Vagina (tissue), 2 donors: ENCODE measurements at regions not wholly inside any gene's neighbourhood (a gene's known extent, or its start where the extent isn't known, plus 50 kb on each side); places are given as distances from the start of the nearest gene placed in this dataset.

Experiments used
- DNase-seq, 2 donors: peaks; one replicate each; pipeline ENCODE4 v3.0.0-alpha.2; 2017; ENCODE audit errors: extremely low spot score in 2 of 2
- H3K27ac ChIP-seq: fragments of 200-600 bp; sonication (generic); one replicate; pipeline ENCODE4 v1.5.1; 2019
- H3K27me3 ChIP-seq: fragments of 200-600 bp; sonication (generic); one replicate; pipeline ENCODE4 v1.5.1; 2019
- H3K36me3 ChIP-seq, 2 donors: fragments of 200-600 bp; sonication (generic); one replicate each; pipeline ENCODE4 v1.5.1; 2017 to 2019
- H3K4me1 ChIP-seq: fragments of 200-600 bp; sonication (generic); one replicate; pipeline ENCODE4 v1.5.1; 2019
- H3K4me3 ChIP-seq, 2 donors: fragments of 200-600 bp; sonication (generic); 1 replicate in 1 of 2; 2 replicates in 1 of 2; pipeline ENCODE4 v1.5.1; 2016 to 2019
- H3K9me3 ChIP-seq: fragments of 200-600 bp; sonication (generic); one replicate; pipeline ENCODE4 v1.5.1; 2019
- POLR2A ChIP-seq, 2 donors: fragments of 450-650 bp; IDR thresholded peaks; one replicate each; pipeline ENCODE4 v1.6.1; 2017; ENCODE audit warnings: antibody characterized with exemption in 2 of 2, mild to moderate bottlenecking in 2 of 2, moderate library complexity in 2 of 2
- POLR2AphosphoS5 ChIP-seq, 2 donors: sonication (generic); formaldehyde crosslinking; IDR thresholded peaks; one replicate each; pipeline ENCODE4 v1.9.0; 2017; ENCODE audit warnings: antibody characterized with exemption in 2 of 2, mild to moderate bottlenecking in 2 of 2, low read depth in 1 of 2; ENCODE audit not compliant: insufficient read depth in 1 of 2
- intact Hi-C: fragments of 100-400 bp; cut with DNase I; formaldehyde crosslinking; loops from one replicate; pipeline ENCODE4 v1.15.1; 2023
- TF ChIP-seq, protein P1 (sequence below), 3 experiments: fragments of 450-650 bp in 2 of 3; fragments of 200-600 bp in 1 of 3; sonication (generic) in 1 of 3; IDR thresholded peaks; one replicate each; pipeline ENCODE4 v1.5.1; 2017 to 2019; ENCODE audit warnings: antibody characterized with exemption in 3 of 3, mild to moderate bottlenecking in 2 of 3, moderate library complexity in 2 of 3

GRCh38 chr5:123997462-123998215, 485.7 kb downstream of the CSNK1G3 start:
- no peaks in the 10 kb centered on the region for H3K27me3 ChIP-seq
- H3K4me3 ChIP-seq: no peak overlapping the region
- no peaks in the 10 kb centered on the region for H3K36me3 ChIP-seq
- TF ChIP-seq, protein P1, sequence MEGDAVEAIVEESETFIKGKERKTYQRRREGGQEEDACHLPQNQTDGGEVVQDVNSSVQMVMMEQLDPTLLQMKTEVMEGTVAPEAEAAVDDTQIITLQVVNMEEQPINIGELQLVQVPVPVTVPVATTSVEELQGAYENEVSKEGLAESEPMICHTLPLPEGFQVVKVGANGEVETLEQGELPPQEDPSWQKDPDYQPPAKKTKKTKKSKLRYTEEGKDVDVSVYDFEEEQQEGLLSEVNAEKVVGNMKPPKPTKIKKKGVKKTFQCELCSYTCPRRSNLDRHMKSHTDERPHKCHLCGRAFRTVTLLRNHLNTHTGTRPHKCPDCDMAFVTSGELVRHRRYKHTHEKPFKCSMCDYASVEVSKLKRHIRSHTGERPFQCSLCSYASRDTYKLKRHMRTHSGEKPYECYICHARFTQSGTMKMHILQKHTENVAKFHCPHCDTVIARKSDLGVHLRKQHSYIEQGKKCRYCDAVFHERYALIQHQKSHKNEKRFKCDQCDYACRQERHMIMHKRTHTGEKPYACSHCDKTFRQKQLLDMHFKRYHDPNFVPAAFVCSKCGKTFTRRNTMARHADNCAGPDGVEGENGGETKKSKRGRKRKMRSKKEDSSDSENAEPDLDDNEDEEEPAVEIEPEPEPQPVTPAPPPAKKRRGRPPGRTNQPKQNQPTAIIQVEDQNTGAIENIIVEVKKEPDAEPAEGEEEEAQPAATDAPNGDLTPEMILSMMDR (IDR thresholded peaks at IDR 0.05): no peak
- no peak for TF ChIP-seq POLR2A (IDR thresholded peaks at IDR 0.05)
- TF ChIP-seq POLR2AphosphoS5 (IDR thresholded peaks at IDR 0.05; ENCODE audit: insufficient read depth in 1 of 2, low read depth in 1 of 2): no peak
- DNase-seq: no peak
- no peak overlapping the region for H3K27ac ChIP-seq
- intact Hi-C loops: no loop called here
- H3K9me3 ChIP-seq: no peaks in the 10 kb centered on the region
- peaks cover 14% of the 10 kb centered on the region for H3K4me1 ChIP-seq

GRCh38 chr5:123997064-123997461, 485.1 kb downstream of the CSNK1G3 start:
- Histone ChIP-seq H3K9me3 (no peaks in the 10 kb centered on the region), H3K36me3 (no peaks in the 10 kb centered on the region), H3K4me3 (no peak overlapping the region), H3K27me3 (no peaks in the 10 kb centered on the region), H3K4me1 (peaks cover 14% of the 10 kb centered on the region), H3K27ac (no peak overlapping the region)
- intact Hi-C loops: no loop called here
- DNase-seq: no peak
- TF ChIP-seq, protein P1 (IDR thresholded peaks at IDR 0.05): no peak
- TF ChIP-seq POLR2A (IDR thresholded peaks at IDR 0.05) (no peak), POLR2AphosphoS5 (IDR thresholded peaks at IDR 0.05; ENCODE audit: insufficient read depth in 1 of 2, low read depth in 1 of 2) (no peak)

GRCh38 chr5:123992641-123993040, 480.7 kb downstream of the CSNK1G3 start:
- H3K4me1 ChIP-seq: peaks cover 10% of the 10 kb centered on the region
- no peak overlapping the region for H3K4me3 ChIP-seq
- no peak overlapping the region for H3K27ac ChIP-seq
- no peaks in the 10 kb centered on the region for H3K9me3 ChIP-seq
- no peaks in the 10 kb centered on the region for H3K36me3 ChIP-seq
- TF ChIP-seq, protein P1 (IDR thresholded peaks at IDR 0.05): no peak
- TF ChIP-seq POLR2AphosphoS5 (IDR thresholded peaks at IDR 0.05; ENCODE audit: insufficient read depth in 1 of 2, low read depth in 1 of 2): no peak
- no peak for TF ChIP-seq POLR2A (IDR thresholded peaks at IDR 0.05)
- no peak for DNase-seq
- no peaks in the 10 kb centered on the region for H3K27me3 ChIP-seq
- intact Hi-C loops: no loop called here

DNA sequence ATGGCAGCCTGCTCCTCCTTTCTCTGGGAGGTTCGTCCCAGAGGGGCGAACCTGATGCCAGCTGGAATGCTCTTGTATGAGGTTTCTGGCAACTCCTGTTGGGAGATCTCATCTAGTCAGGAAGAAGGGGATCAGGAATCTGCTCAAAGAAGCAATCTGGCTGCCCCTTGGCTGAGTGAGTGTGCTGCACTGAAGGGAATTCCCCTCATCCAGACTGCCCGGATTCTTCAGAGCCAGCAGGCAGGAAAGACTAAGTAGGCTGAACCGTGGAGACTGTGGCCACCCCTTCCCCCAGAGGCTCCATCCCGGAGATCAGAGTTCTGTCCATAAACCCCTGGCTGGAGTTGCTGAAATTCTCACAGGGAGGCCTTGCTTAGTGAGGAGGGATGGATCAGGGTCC, 476.0 kb downstream of the CSNK1G3 start:
- DNase-seq: no peak

More for the DNA sequence above, 476.0 kb downstream of the CSNK1G3 start:
- Histone ChIP-seq H3K9me3 (no peaks in the 10 kb centered on the region), H3K36me3 (no peaks in the 10 kb centered on the region), H3K4me1 (no peaks in the 10 kb centered on the region), H3K27me3 (no peaks in the 10 kb centered on the region), H3K4me3 (no peak overlapping the region), H3K27ac (no peak overlapping the region)
- TF ChIP-seq POLR2A (IDR thresholded peaks at IDR 0.05): no peak
- TF ChIP-seq, protein P1 (IDR thresholded peaks at IDR 0.05): no peak
- no peak for TF ChIP-seq POLR2AphosphoS5 (IDR thresholded peaks at IDR 0.05; ENCODE audit: insufficient read depth in 1 of 2, low read depth in 1 of 2)
- intact Hi-C loops: no loop called here
